BJ (cell line): ENCODE measurements at regions not wholly inside any gene's neighbourhood (a gene's known extent, or its start where the extent isn't known, plus 50 kb on each side); places are given as distances from the start of the nearest gene placed in this dataset.

Source experiments
- CTCF ChIA-PET: fragments of 350-600 bp; formaldehyde crosslinking; extraction: SDS; loops from one replicate; lab custom pipeline; 2021; ENCODE audit warnings: antibody characterized with exemption, inconsistent platforms; lab: Yijun Ruan, JAX
- POLR2A ChIA-PET: fragments of 300-600 bp; sonication (Branson Sonifier 250); formaldehyde crosslinking; extraction: SDS; loops from one replicate; lab custom pipeline; 2021; ENCODE audit warnings: antibody characterized with exemption; lab: Charles Lee
- DNase-seq: peaks from one replicate; pipeline ENCODE4 v3.0.0-alpha.2; 2011; ENCODE audit warnings: low read depth
- H3K27me3 ChIP-seq: 2 replicates; pipeline ENCODE4 v1.6.0; 2011; ENCODE audit warnings: low read length; ENCODE audit not compliant: control insufficient read depth, insufficient read depth
- H3K36me3 ChIP-seq: 2 replicates; pipeline ENCODE4 v1.5.1; 2011; ENCODE audit warnings: low read length; ENCODE audit not compliant: control insufficient read depth, insufficient read depth
- H3K4me3 ChIP-seq: 2 replicates; pipeline ENCODE4 v1.5.1; 2011; ENCODE audit warnings: low read depth, mild to moderate bottlenecking, control low read depth, low read length
- TF ChIP-seq, protein P1 (sequence below): IDR thresholded peaks from 2 replicates; pipeline ENCODE4 v1.5.1; 2011; ENCODE audit warnings: low read depth, mild to moderate bottlenecking, control low read depth, inconsistent platforms, low read length, moderate library complexity; ENCODE audit not compliant: insufficient read depth

- H3K4me3 ChIP-seq = no peak overlapping the region
- no peaks in the 10 kb centered on the region for H3K27me3 ChIP-seq
- no peaks in the 10 kb centered on the region for H3K36me3 ChIP-seq
- no peak for DNase-seq
- TF ChIP-seq, protein P1, sequence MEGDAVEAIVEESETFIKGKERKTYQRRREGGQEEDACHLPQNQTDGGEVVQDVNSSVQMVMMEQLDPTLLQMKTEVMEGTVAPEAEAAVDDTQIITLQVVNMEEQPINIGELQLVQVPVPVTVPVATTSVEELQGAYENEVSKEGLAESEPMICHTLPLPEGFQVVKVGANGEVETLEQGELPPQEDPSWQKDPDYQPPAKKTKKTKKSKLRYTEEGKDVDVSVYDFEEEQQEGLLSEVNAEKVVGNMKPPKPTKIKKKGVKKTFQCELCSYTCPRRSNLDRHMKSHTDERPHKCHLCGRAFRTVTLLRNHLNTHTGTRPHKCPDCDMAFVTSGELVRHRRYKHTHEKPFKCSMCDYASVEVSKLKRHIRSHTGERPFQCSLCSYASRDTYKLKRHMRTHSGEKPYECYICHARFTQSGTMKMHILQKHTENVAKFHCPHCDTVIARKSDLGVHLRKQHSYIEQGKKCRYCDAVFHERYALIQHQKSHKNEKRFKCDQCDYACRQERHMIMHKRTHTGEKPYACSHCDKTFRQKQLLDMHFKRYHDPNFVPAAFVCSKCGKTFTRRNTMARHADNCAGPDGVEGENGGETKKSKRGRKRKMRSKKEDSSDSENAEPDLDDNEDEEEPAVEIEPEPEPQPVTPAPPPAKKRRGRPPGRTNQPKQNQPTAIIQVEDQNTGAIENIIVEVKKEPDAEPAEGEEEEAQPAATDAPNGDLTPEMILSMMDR = no peak
- POLR2A ChIA-PET = no interaction called here
- CTCF ChIA-PET = no interaction called here
Measured at GRCh38 chr2:193538061-193538460, 1343.3 kb upstream of the TMEFF2 start.

DNA sequence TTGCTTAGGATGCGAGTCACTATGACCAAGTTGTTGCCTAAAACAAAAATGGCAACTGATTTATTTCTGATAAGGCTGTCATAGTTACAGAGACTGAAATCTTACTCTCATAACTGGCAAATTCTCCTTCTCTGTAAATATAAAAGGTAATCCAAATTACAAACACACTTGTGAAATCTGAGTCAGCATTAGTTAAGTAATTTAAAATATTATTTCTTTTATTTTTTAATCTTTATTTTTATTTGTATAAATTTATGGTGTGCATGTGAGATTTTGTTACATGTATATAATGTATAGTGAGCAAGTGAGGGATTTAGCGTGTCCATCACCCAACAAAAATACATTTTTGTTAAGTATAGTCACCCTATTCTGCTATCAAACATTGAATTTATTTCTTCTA lies 1342.8 kb upstream of the TMEFF2 start:
- ChIA-PET POLR2A (no interaction called here), CTCF (no interaction called here)
- no peaks in the 10 kb centered on the region for H3K36me3 ChIP-seq
- TF ChIP-seq, protein P1 = no peak
- no peak for DNase-seq
- no peak overlapping the region for H3K4me3 ChIP-seq
- no peaks in the 10 kb centered on the region for H3K27me3 ChIP-seq

- no peak overlapping the region for H3K4me3 ChIP-seq
- TF ChIP-seq, protein P1 = no peak
- ChIA-PET CTCF (interaction anchor here (1.2 kb wide), 1 partner anchor 41 kb away, joined by 3 read pairs; no protein-coding TSS in a partner anchor), POLR2A (no interaction called here)
- H3K27me3 ChIP-seq = no peaks in the 10 kb centered on the region
- no peak for DNase-seq
- no peaks in the 10 kb centered on the region for H3K36me3 ChIP-seq
Measured at GRCh38 chr2:193528458-193528857, 1333.7 kb upstream of the TMEFF2 start.

- no peaks in the 10 kb centered on the region for H3K27me3 ChIP-seq
- H3K4me3 ChIP-seq = no peak overlapping the region
- H3K36me3 ChIP-seq = no peaks in the 10 kb centered on the region
- POLR2A ChIA-PET = no interaction called here
- TF ChIP-seq, protein P1 = no peak
- CTCF ChIA-PET = interaction anchor here (1.2 kb wide), 1 partner anchor 40 kb away, joined by 3 read pairs; no protein-coding TSS in a partner anchor
- DNase-seq = no peak
Measured at GRCh38 chr2:193527146-193527545, 1332.4 kb upstream of the TMEFF2 start.

- Histone ChIP-seq H3K4me3 (no peak overlapping the region), H3K36me3 (no peaks in the 10 kb centered on the region), H3K27me3 (no peaks in the 10 kb centered on the region)
- DNase-seq = no peak
- TF ChIP-seq, protein P1 = no peak
- ChIA-PET POLR2A (no interaction called here), CTCF (no interaction called here)
Measured at GRCh38 chr2:193523662-193524061, 1328.9 kb upstream of the TMEFF2 start.
